ENCODE measurements at regions not wholly inside any gene's neighbourhood (a gene's known extent, or its start where the extent isn't known, plus 50 kb on each side); places are given as distances from the start of the nearest gene placed in this dataset.
A peak's percentile ranks its signal among the peaks of the same experiment; 100 is the strongest.

DNA sequence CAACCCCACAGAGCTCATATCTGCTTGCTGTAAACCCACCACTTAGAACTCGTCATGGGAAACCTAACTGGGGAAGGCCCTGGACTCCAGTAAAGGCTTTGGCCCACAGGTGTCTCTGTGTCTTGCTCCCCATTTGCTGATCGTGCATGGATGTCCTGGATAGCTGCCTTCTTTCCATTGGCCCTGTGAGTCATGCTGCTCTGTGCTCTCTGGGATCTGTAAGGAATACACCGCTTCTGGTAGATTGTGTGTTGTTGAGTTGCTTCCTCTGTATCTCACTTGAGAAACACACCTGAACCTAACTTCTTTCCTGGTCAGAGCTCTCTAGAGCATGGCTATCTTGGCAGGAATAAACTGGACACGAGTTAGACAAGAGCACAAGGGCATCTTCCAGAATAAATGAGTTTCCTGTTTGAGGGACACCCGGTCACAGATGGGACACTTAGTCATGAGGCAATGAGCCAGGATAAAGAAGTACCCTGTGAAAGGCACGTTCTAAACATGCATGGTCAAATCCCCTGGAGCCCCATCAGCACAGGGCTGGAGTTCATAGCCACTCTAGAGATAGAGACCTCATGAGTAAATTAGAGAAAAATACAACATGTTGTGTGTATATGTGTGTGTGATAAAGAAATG is 99.6 kb upstream of the TMEM170B start:
- Histone ChIP-seq H3K4me3 (ENCODE audit: low read length) (no peak overlapping the region), H3K27ac (ENCODE audit: low read length) (no peak overlapping the region)
- WGBS (ENCODE audit: insufficient coverage, low lambda C conversion rate) = no CpG with 5 or more reads among the region's 6 CpGs

DNA sequence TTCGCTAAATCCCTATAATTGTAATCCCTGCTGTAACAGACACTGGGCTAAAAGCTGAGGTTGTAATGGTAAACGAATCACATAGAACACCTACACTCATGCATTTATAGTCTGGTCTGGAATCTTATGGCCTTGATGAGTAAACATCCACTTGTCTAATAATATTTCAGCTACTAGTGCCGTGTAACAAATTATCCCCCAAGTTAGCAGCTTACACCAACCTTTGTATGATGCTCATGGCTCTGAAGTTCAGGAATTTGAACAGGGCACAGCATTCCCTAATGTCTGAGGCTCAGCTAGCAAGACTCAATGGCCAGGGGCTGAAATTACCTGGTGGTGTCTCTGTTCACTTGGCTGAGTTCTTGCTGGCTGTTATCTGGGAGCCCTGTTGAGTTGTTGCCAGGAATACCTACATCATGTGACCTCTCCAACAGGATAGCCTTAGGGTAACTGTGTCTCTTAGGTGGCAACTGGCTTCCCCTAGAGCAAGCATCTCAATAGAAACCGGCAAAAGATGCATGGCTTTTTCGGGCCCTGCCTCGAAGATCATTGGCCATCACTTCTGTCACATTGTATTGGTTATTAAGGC is 100.9 kb upstream of the TMEM170B start:
- H3K27me3 ChIP-seq (ENCODE audit: control insufficient read depth, insufficient read depth, low read length) = no peaks in the 10 kb centered on the region
- 80% methylated on average over 1 of the region's 6 CpGs for whole genome bisulfite sequencing (ENCODE audit: insufficient coverage, low lambda C conversion rate)
- H3K27ac ChIP-seq (ENCODE audit: low read length) = no peak overlapping the region
- H3K36me3 ChIP-seq (ENCODE audit: control insufficient read depth, insufficient read depth, low read length) = no peaks in the 10 kb centered on the region
- no peaks in the 10 kb centered on the region for H3K9me3 ChIP-seq (ENCODE audit: control insufficient read depth, low read depth, low read length)
- no peak overlapping the region for H3K4me3 ChIP-seq (ENCODE audit: low read length)
- no peak for DNase-seq
- peaks cover 22% of the 10 kb centered on the region for H3K4me1 ChIP-seq (ENCODE audit: control insufficient read depth, insufficient read depth, low read length)

More for the DNA sequence above, 99.6 kb upstream of the TMEM170B start:
- Histone ChIP-seq H3K9me3 (ENCODE audit: control insufficient read depth, low read depth, low read length) (no peaks in the 10 kb centered on the region), H3K36me3 (ENCODE audit: control insufficient read depth, insufficient read depth, low read length) (no peaks in the 10 kb centered on the region), H3K4me1 (ENCODE audit: control insufficient read depth, insufficient read depth, low read length) (peaks cover 18% of the 10 kb centered on the region), H3K27me3 (ENCODE audit: control insufficient read depth, insufficient read depth, low read length) (no peaks in the 10 kb centered on the region)
- no peak for DNase-seq

DNA sequence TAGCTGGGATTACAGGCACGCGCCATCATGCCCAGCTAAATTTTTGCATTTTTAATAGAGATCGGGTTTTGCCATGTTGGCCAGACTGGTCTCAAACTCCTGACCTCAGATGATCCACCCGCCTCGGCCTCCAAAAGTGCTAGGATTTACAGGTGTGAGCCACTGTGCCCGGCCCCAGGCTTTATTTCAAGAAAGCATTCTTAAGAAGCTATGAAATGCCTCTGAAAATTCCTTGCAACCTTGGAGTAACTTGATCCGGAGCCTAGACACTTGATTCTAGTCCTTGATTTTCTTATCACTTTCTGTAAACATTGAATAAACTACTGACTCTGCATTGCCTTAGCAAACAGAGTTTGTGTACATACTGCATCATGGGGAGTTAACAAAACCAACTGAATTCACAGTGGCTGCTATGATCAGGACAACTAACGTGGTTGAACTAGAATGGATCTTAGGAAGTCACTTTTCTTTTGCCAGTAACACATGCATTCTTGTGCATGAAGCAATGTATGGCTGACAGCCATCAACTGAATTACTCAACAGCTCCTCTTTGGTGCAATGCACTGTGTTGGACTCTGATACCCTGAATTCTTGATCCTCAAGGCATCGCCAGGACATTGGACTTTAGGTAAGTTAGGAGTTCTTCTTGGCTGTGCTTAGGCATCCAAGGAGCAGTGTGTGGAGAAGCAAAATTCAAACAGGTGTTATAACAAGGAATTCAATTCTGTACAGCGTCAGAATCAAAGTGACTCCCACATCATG is 102.8 kb upstream of the TMEM170B start:
- peaks cover 22% of the 10 kb centered on the region for H3K4me1 ChIP-seq (ENCODE audit: control insufficient read depth, insufficient read depth, low read length)
- no peaks in the 10 kb centered on the region for H3K9me3 ChIP-seq (ENCODE audit: control insufficient read depth, low read depth, low read length)
- WGBS (ENCODE audit: insufficient coverage, low lambda C conversion rate) = no CpG with 5 or more reads among the region's 10 CpGs
- H3K36me3 ChIP-seq (ENCODE audit: control insufficient read depth, insufficient read depth, low read length) = no peaks in the 10 kb centered on the region
- H3K4me3 ChIP-seq (ENCODE audit: low read length) = no peak overlapping the region
- H3K27me3 ChIP-seq (ENCODE audit: control insufficient read depth, insufficient read depth, low read length) = no peaks in the 10 kb centered on the region
- H3K27ac ChIP-seq (ENCODE audit: low read length) = peak overlapping the region; percentile 80
- peak; percentile 89 to 94 for DNase-seq

DNA sequence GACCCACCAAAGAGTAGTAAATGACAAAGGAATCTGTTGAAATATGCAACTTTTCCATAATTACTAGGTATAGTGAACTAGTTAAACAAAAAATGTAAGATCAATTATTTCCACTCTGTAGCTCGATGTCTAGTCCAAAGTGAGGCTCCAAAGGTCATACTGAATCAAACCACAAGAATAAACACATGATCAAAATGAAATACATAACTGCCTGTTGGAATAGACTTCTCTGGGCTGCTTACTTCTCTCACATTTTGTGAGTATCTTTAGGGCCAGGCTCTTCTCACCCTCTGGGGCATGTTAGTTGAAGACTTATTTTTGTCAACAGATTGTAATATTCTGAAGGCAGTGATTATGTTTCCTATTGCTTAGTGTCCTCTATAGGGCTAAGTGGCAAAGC is 103.7 kb upstream of the TMEM170B start:
- H3K36me3 ChIP-seq (ENCODE audit: control insufficient read depth, insufficient read depth, low read length) = no peaks in the 10 kb centered on the region
- DNase-seq = peak in 1 of 2 donors; percentile 52
- peak overlapping the region; percentile 80 for H3K27ac ChIP-seq (ENCODE audit: low read length)
- no CpG with 5 or more reads among the region's 1 CpG for WGBS (ENCODE audit: insufficient coverage, low lambda C conversion rate)
- H3K4me1 ChIP-seq (ENCODE audit: control insufficient read depth, insufficient read depth, low read length) = peaks cover 22% of the 10 kb centered on the region
- H3K4me3 ChIP-seq (ENCODE audit: low read length) = no peak overlapping the region
- H3K9me3 ChIP-seq (ENCODE audit: control insufficient read depth, low read depth, low read length) = no peaks in the 10 kb centered on the region
- H3K27me3 ChIP-seq (ENCODE audit: control insufficient read depth, insufficient read depth, low read length) = no peaks in the 10 kb centered on the region

DNA sequence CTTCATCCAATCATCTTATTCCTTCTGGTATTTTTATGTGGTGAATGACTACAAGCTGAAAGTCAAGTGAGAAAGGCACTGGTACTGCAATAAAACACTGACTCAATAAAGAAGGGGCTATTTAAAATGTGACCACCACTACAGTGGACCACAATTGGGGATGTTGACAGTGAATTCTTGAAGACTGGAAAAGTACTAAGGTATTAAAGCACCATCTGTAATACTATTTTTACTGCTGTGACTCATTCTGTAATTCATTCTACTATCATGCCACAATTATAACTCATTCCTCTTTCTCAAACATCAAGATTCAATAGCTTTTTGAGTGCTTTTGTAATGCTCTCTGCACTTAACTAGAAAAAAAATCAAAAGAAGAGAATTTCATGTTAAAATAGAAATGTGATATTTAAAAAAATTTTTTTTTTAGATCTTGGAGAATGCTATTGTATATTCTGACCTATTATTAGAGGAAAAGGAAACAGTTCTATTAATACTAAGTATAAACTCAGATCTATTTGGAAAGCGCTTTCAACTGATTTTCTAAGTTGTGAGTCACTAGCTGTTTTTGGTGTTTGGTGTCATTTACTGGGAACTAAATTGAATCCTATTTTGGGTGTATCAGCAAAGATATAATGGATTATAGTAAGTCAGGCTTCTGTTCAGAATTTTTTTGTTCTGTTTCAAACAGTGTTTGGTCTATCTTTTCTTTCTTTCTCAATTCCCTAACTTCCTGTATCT is 104.7 kb upstream of the TMEM170B start:
- H3K27ac ChIP-seq (ENCODE audit: low read length) = no peak overlapping the region
- no CpG with 5 or more reads among the region's 1 CpG for WGBS (ENCODE audit: insufficient coverage, low lambda C conversion rate)

DNA sequence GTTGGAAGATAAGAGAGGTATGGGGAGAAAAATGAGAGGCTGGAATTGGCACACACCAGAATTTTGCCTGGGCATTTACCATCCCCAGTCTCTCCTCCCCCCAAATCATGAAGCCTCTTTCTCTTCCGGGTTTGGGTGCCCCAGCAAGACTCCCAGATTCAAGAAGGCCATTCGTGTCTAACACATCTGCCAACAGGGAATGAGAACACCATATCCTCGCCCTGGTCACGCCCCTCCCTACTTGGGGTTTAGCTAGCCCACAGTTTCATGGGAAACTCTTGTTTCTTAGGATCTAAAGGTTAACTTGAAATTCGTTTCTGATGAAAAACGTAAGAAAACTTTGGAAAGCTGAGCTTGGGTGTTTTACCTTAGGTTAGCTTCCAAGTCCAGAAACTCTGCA is 105.5 kb upstream of the TMEM170B start:
- no peaks in the 10 kb centered on the region for H3K9me3 ChIP-seq (ENCODE audit: control insufficient read depth, low read depth, low read length)
- no peaks in the 10 kb centered on the region for H3K27me3 ChIP-seq (ENCODE audit: control insufficient read depth, insufficient read depth, low read length)
- no peaks in the 10 kb centered on the region for H3K36me3 ChIP-seq (ENCODE audit: control insufficient read depth, insufficient read depth, low read length)
- DNase-seq = no peak
- H3K4me3 ChIP-seq (ENCODE audit: low read length) = no peak overlapping the region
- H3K4me1 ChIP-seq (ENCODE audit: control insufficient read depth, insufficient read depth, low read length) = peaks cover 22% of the 10 kb centered on the region
- no peak overlapping the region for H3K27ac ChIP-seq (ENCODE audit: low read length)
- no CpG with 5 or more reads among the region's 6 CpGs for WGBS (ENCODE audit: insufficient coverage, low lambda C conversion rate)

More for the DNA sequence above, 104.7 kb upstream of the TMEM170B start:
- no peaks in the 10 kb centered on the region for H3K27me3 ChIP-seq (ENCODE audit: control insufficient read depth, insufficient read depth, low read length)
- no peak overlapping the region for H3K4me3 ChIP-seq (ENCODE audit: low read length)
- DNase-seq = no peak
- H3K36me3 ChIP-seq (ENCODE audit: control insufficient read depth, insufficient read depth, low read length) = no peaks in the 10 kb centered on the region
- H3K9me3 ChIP-seq (ENCODE audit: control insufficient read depth, low read depth, low read length) = no peaks in the 10 kb centered on the region
- H3K4me1 ChIP-seq (ENCODE audit: control insufficient read depth, insufficient read depth, low read length) = peaks cover 22% of the 10 kb centered on the region

DNA sequence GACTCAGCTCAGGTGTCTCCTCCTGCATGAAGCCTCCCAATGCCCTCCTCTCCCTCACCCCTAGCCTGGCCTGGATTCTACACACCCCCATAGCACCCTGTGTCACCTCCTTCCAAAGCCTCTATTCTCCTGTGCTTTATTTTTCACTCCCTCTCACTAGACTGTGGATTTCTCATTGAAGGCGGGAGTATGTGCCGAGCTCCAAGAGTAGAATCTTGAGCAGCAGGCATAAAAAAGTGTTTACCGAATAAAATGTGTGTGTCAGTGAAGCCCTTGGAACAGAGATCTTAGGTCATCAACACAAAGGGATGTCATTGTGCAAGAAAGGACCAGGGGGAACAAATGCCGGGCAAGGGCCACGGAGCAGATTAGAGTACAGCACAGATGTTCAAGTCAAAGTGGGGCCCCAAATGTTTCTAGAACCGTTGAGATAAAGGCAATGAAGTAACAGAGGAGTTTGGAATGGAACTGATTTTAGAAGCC is 106.1 kb upstream of the TMEM170B start:
- Histone ChIP-seq H3K27me3 (ENCODE audit: control insufficient read depth, insufficient read depth, low read length) (no peaks in the 10 kb centered on the region), H3K36me3 (ENCODE audit: control insufficient read depth, insufficient read depth, low read length) (no peaks in the 10 kb centered on the region), H3K4me3 (ENCODE audit: low read length) (no peak overlapping the region), H3K27ac (ENCODE audit: low read length) (no peak overlapping the region), H3K4me1 (ENCODE audit: control insufficient read depth, insufficient read depth, low read length) (peaks cover 22% of the 10 kb centered on the region), H3K9me3 (ENCODE audit: control insufficient read depth, low read depth, low read length) (no peaks in the 10 kb centered on the region)
- WGBS (ENCODE audit: insufficient coverage, low lambda C conversion rate) = 26% methylated on average over 3 of the region's 6 CpGs
- DNase-seq = peak; percentile 23 to 61

DNA sequence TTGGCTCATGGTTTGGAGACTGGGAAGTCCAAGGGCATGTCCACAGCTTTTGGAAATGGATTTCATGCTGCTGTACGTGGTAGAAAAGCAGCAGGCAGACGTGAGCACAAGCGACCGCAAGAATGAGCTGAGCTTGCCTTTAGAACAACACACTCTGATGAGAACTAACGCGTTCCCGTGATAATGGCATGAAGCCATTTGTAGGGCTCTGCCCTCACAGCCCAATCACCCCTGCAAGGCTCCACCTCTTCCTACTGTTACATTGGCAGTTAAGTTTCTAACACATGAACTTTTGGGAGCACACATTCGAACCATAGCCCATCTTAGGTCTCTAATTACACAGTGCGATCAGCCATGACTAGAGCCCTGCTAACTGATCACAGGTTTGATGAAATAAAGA is 107.5 kb upstream of the TMEM170B start:
- 80% methylated on average over 1 of the region's 9 CpGs for WGBS (ENCODE audit: insufficient coverage, low lambda C conversion rate)
- Histone ChIP-seq H3K4me3 (ENCODE audit: low read length) (no peak overlapping the region), H3K27ac (ENCODE audit: low read length) (no peak overlapping the region), H3K27me3 (ENCODE audit: control insufficient read depth, insufficient read depth, low read length) (no peaks in the 10 kb centered on the region), H3K36me3 (ENCODE audit: control insufficient read depth, insufficient read depth, low read length) (no peaks in the 10 kb centered on the region), H3K4me1 (ENCODE audit: control insufficient read depth, insufficient read depth, low read length) (peaks cover 19% of the 10 kb centered on the region), H3K9me3 (ENCODE audit: control insufficient read depth, low read depth, low read length) (no peaks in the 10 kb centered on the region)
- DNase-seq = no peak

DNA sequence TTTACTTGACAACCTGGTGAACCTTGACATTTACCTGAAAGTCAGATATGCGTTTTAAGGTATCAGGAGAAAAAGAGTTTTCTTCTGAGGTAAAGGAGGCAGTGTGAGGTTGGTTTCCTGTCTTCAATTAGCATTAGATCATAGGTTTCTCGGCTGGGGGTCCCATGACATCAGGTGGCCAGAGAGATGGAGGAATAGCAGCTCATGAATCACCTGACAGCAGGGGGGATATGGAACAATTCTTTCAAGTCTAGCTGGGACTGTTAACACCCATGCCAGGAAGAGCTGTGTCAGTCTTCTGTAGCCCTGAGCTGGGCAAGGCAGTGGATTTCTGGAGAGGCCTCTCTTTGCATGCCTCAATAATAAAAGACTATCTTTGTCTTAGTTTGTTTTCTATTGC is 108.0 kb upstream of the TMEM170B start:
- no peak overlapping the region for H3K4me3 ChIP-seq (ENCODE audit: low read length)
- no CpG with 5 or more reads among the region's 2 CpGs for WGBS (ENCODE audit: insufficient coverage, low lambda C conversion rate)
- no peaks in the 10 kb centered on the region for H3K9me3 ChIP-seq (ENCODE audit: control insufficient read depth, low read depth, low read length)
- no peaks in the 10 kb centered on the region for H3K36me3 ChIP-seq (ENCODE audit: control insufficient read depth, insufficient read depth, low read length)
- DNase-seq = no peak
- H3K27ac ChIP-seq (ENCODE audit: low read length) = no peak overlapping the region
- no peaks in the 10 kb centered on the region for H3K27me3 ChIP-seq (ENCODE audit: control insufficient read depth, insufficient read depth, low read length)
- peaks cover 14% of the 10 kb centered on the region for H3K4me1 ChIP-seq (ENCODE audit: control insufficient read depth, insufficient read depth, low read length)

DNA sequence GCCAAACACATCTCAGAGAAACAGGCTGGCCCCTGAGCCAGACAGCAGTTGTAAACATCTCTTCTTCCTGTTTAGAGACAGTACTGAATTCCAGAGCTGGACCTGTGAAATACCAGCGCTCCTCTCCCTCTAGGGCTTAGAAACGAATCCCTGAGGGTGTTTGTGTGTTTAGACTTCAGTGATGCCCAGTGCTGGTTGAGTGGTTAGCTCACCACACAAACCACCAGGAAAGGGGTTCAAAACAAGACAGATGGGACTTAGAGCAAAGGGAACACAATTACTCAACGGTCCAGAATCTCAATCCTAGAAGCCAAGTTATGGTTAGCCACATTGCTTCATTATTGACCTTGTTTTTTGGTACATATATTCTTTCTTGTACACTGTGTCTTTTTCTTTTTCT is 108.7 kb upstream of the TMEM170B start:
- no peaks in the 10 kb centered on the region for H3K36me3 ChIP-seq (ENCODE audit: control insufficient read depth, insufficient read depth, low read length)
- peaks cover 7% of the 10 kb centered on the region for H3K4me1 ChIP-seq (ENCODE audit: control insufficient read depth, insufficient read depth, low read length)
- DNase-seq = no peak
- WGBS (ENCODE audit: insufficient coverage, low lambda C conversion rate) = 33% methylated on average over 1 of the region's 3 CpGs
- no peak overlapping the region for H3K4me3 ChIP-seq (ENCODE audit: low read length)
- H3K9me3 ChIP-seq (ENCODE audit: control insufficient read depth, low read depth, low read length) = no peaks in the 10 kb centered on the region
- H3K27ac ChIP-seq (ENCODE audit: low read length) = no peak overlapping the region
- no peaks in the 10 kb centered on the region for H3K27me3 ChIP-seq (ENCODE audit: control insufficient read depth, insufficient read depth, low read length)
